ENCODE measurements at regions not wholly inside any gene's neighbourhood (a gene's known extent, or its start where the extent isn't known, plus 50 kb on each side); places are given as distances from the start of the nearest gene placed in this dataset.

- ATAC-seq: no peak
- H3K4me1 ChIP-seq (ENCODE audit: insufficient read depth, low read length): no peaks in the 10 kb centered on the region
- intact Hi-C loops (cut with micrococcal nuclease): no loop called here
- BruUV-seq (replicated peaks): no TSS peak
- H3K27me3 ChIP-seq (ENCODE audit: low read length): no peaks in the 10 kb centered on the region
- POLR2A ChIA-PET (ENCODE audit: unreplicated experiment): no interaction called here
- no peaks in the 10 kb centered on the region for H3K9me3 ChIP-seq (ENCODE audit: low read length)
- H3K36me3 ChIP-seq (ENCODE audit: low read depth, low read length): no peaks in the 10 kb centered on the region
- H3F3A ChIP-seq (ENCODE audit: low read length, unreplicated experiment): no peaks in the 10 kb centered on the region
- no peak overlapping the region for H3K4me2 ChIP-seq (ENCODE audit: low read length)
- TF ChIP-seq EZH2phosphoT487 (IDR thresholded peaks at IDR 0.05; ENCODE audit: borderline replicate concordance, low read length) (no peak), CTCF (conservative IDR thresholded peaks at IDR 0.05; ENCODE audit: low read depth, low read length) (no peak), EZH2 (IDR thresholded peaks at IDR 0.05; ENCODE audit: low read length, unreplicated experiment) (no peak)
- DNase-seq: no peak
- no peak overlapping the region for H2AFZ ChIP-seq (ENCODE audit: low read length)
- H3K27ac ChIP-seq (ENCODE audit: low read length): no peak overlapping the region
- no peaks in the 10 kb centered on the region for H3K79me2 ChIP-seq (ENCODE audit: low read length)
- CTCF ChIA-PET: no interaction called here
- H4K20me1 ChIP-seq (ENCODE audit: low read length): no peaks in the 10 kb centered on the region
- H3K4me3 ChIP-seq (ENCODE audit: low read length): no peak overlapping the region
- no peak overlapping the region for H3K9ac ChIP-seq (ENCODE audit: low read length)
- H3K9me2 ChIP-seq (replicated peaks; ENCODE audit: low read length): no peaks in the 10 kb centered on the region
Measured at GRCh38 chr13:73664851-73665250, 469.4 kb downstream of the KLF12 start.

- Histone ChIP-seq H4K20me1 (ENCODE audit: low read length) (no peaks in the 10 kb centered on the region), H3K4me2 (ENCODE audit: low read length) (no peak overlapping the region), H3F3A (ENCODE audit: low read length, unreplicated experiment) (no peaks in the 10 kb centered on the region), H3K79me2 (ENCODE audit: low read length) (no peaks in the 10 kb centered on the region), H3K9me2 (replicated peaks; ENCODE audit: low read length) (no peaks in the 10 kb centered on the region), H3K27me3 (ENCODE audit: low read length) (no peaks in the 10 kb centered on the region), H3K9me3 (ENCODE audit: low read length) (no peaks in the 10 kb centered on the region), H2AFZ (ENCODE audit: low read length) (no peak overlapping the region), H3K9ac (ENCODE audit: low read length) (no peak overlapping the region), H3K27ac (ENCODE audit: low read length) (no peak overlapping the region), H3K4me3 (ENCODE audit: low read length) (no peak overlapping the region), H3K4me1 (ENCODE audit: insufficient read depth, low read length) (no peaks in the 10 kb centered on the region), H3K36me3 (ENCODE audit: low read depth, low read length) (no peaks in the 10 kb centered on the region; the same call in 1 of the 2 replicates)
- intact Hi-C loops (cut with micrococcal nuclease): no loop called here
- DNase-seq: no peak
- ChIA-PET POLR2A (ENCODE audit: unreplicated experiment) (no interaction called here), CTCF (interaction anchor here (0.6 kb wide), 1 partner anchor 187 kb away, joined by 4 read pairs; no protein-coding TSS in a partner anchor)
- TF ChIP-seq CTCF (conservative IDR thresholded peaks at IDR 0.05; ENCODE audit: low read depth, low read length): no peak
- TF ChIP-seq EZH2phosphoT487 (IDR thresholded peaks at IDR 0.05; ENCODE audit: borderline replicate concordance, low read length): no peak
- TF ChIP-seq EZH2 (IDR thresholded peaks at IDR 0.05; ENCODE audit: low read length, unreplicated experiment): no peak
- BruUV-seq (replicated peaks): no TSS peak
- ATAC-seq: no peak
Measured at GRCh38 chr13:73662833-73663232, 471.4 kb downstream of the KLF12 start.

GRCh38 chr13:73661687-73662425 is 472.3 kb downstream of the KLF12 start:
- TF ChIP-seq EZH2phosphoT487 (IDR thresholded peaks at IDR 0.05; ENCODE audit: borderline replicate concordance, low read length): no peak
- TF ChIP-seq EZH2 (IDR thresholded peaks at IDR 0.05; ENCODE audit: low read length, unreplicated experiment): no peak
- no peak for TF ChIP-seq CTCF (conservative IDR thresholded peaks at IDR 0.05; ENCODE audit: low read depth, low read length)
- no TSS peak for BruUV-seq (replicated peaks)
- Histone ChIP-seq H3K9me2 (replicated peaks; ENCODE audit: low read length) (no peaks in the 10 kb centered on the region), H4K20me1 (ENCODE audit: low read length) (no peaks in the 10 kb centered on the region), H3K4me1 (ENCODE audit: insufficient read depth, low read length) (no peaks in the 10 kb centered on the region), H3K9me3 (ENCODE audit: low read length) (peaks cover 5% of the 10 kb centered on the region; the same call in 1 of the 2 replicates), H3F3A (ENCODE audit: low read length, unreplicated experiment) (no peaks in the 10 kb centered on the region), H3K27me3 (ENCODE audit: low read length) (no peaks in the 10 kb centered on the region), H3K27ac (ENCODE audit: low read length) (no peak overlapping the region), H3K79me2 (ENCODE audit: low read length) (no peaks in the 10 kb centered on the region), H3K9ac (ENCODE audit: low read length) (no peak overlapping the region), H3K36me3 (ENCODE audit: low read depth, low read length) (peaks cover 8% of the 10 kb centered on the region; the same call in 1 of the 2 replicates), H2AFZ (ENCODE audit: low read length) (no peak overlapping the region), H3K4me3 (ENCODE audit: low read length) (no peak overlapping the region), H3K4me2 (ENCODE audit: low read length) (no peak overlapping the region)
- ChIA-PET CTCF (no interaction called here), POLR2A (ENCODE audit: unreplicated experiment) (no interaction called here)
- intact Hi-C loops (cut with micrococcal nuclease): no loop called here
- no peak for ATAC-seq
- DNase-seq: no peak

Measured in PC-3 (cell line).